HEK293T (cell line): ENCODE measurements at regions not wholly inside any gene's neighbourhood (a gene's known extent, or its start where the extent isn't known, plus 50 kb on each side); places are given as distances from the start of the nearest gene placed in this dataset.
"Not testable (repeated sequence)": the region's sequence is repeated elsewhere in the genome, so short reads cannot be mapped to it uniquely, and the experiment has no call there.

Experiments used
- CTCF ChIA-PET: fragments of 350-600 bp; formaldehyde crosslinking; extraction: SDS; loops from one replicate; lab custom pipeline; 2021; ENCODE audit warnings: antibody characterized with exemption, inconsistent platforms; lab: Yijun Ruan, JAX
- POLR2A ChIA-PET: fragments of 350-600 bp; formaldehyde crosslinking; extraction: SDS; loops from one replicate; lab custom pipeline; 2020; ENCODE audit warnings: antibody characterized with exemption, inconsistent platforms; lab: Yijun Ruan, JAX
- DNase-seq: peaks from one replicate; pipeline ENCODE4 v3.0.0; 2012; ENCODE audit warnings: mixed read lengths; ENCODE audit errors: extremely low spot score
- ARNT ChIP-seq: fragments of 450-650 bp; IDR thresholded peaks from 2 replicates; pipeline ENCODE4 v1.6.1; 2017; ENCODE audit warnings: mild to moderate bottlenecking
- BHLHE40 ChIP-seq: fragments of 450-650 bp; IDR thresholded peaks from 2 replicates; pipeline ENCODE4 v1.6.1; 2016; ENCODE audit warnings: mild to moderate bottlenecking, moderate library complexity, borderline replicate concordance
- CTBP1 ChIP-seq: fragments of 450-650 bp; IDR thresholded peaks from 2 replicates; pipeline ENCODE4 v1.6.1; 2016; ENCODE audit warnings: borderline replicate concordance
- ELF4 ChIP-seq: fragments of 450-650 bp; IDR thresholded peaks from 2 replicates; pipeline ENCODE4 v1.6.1; 2017; ENCODE audit warnings: antibody characterized with exemption
- FOXA1 ChIP-seq: fragments of 450-650 bp; IDR thresholded peaks from 2 replicates; pipeline ENCODE4 v1.6.1; 2016; ENCODE audit warnings: mild to moderate bottlenecking
- FOXK2 ChIP-seq: fragments of 450-650 bp; IDR thresholded peaks from 2 replicates; pipeline ENCODE4 v1.6.1; 2016; ENCODE audit warnings: mild to moderate bottlenecking
- FOXM1 ChIP-seq: fragments of 450-650 bp; IDR thresholded peaks from 2 replicates; pipeline ENCODE4 v1.6.1; 2017; ENCODE audit warnings: mild to moderate bottlenecking, borderline replicate concordance
- HDGF ChIP-seq: fragments of 450-650 bp; IDR thresholded peaks from 2 replicates; pipeline ENCODE4 v1.6.1; 2017; ENCODE audit warnings: antibody characterized with exemption, borderline replicate concordance
- L3MBTL2 ChIP-seq: fragments of 450-650 bp; conservative IDR thresholded peaks from 2 replicates; pipeline ENCODE4 v1.6.1; 2016; ENCODE audit warnings: mild to moderate bottlenecking
- LEF1 ChIP-seq: fragments of 450-650 bp; IDR thresholded peaks from 2 replicates; pipeline ENCODE4 v1.6.1; 2017; ENCODE audit warnings: mild to moderate bottlenecking, borderline replicate concordance
- NFRKB ChIP-seq: fragments of 450-650 bp; IDR thresholded peaks from 2 replicates; pipeline ENCODE4 v1.6.1; 2016; ENCODE audit warnings: mild to moderate bottlenecking, moderate library complexity
- PKNOX1 ChIP-seq: fragments of 450-650 bp; IDR thresholded peaks from 2 replicates; pipeline ENCODE4 v1.6.1; 2016
- SP1 ChIP-seq: fragments of 450-650 bp; IDR thresholded peaks from 2 replicates; pipeline ENCODE4 v1.6.1; 2017
- SUZ12 ChIP-seq: fragments of 450-650 bp; IDR thresholded peaks from 2 replicates; pipeline ENCODE4 v1.6.1; 2016; ENCODE audit warnings: mild to moderate bottlenecking
- TARDBP ChIP-seq: fragments of 450-650 bp; IDR thresholded peaks from 2 replicates; pipeline ENCODE4 v1.6.1; 2016
- ZNF384 ChIP-seq: fragments of 450-650 bp; IDR thresholded peaks from 2 replicates; pipeline ENCODE4 v1.6.1; 2016

GRCh38 chrX:155819966-155820491 lies 61.1 kb upstream of the VAMP7 start:
- DNase-seq: peak; percentile 57
- TF ChIP-seq LEF1 (no peak), ARNT (no peak), SUZ12 (no peak), CTBP1 (no peak), BHLHE40 (no peak), L3MBTL2 (no peak), NFRKB (no peak), PKNOX1 (no peak), ZNF384 (no peak), SP1 (no peak), FOXA1 (no peak), ELF4 (no peak), TARDBP (no peak), HDGF (no peak), FOXM1 (no peak), FOXK2 (no peak)
- CTCF ChIA-PET: no interaction called here
- POLR2A ChIA-PET: no interaction called here

GRCh38 chrX:155819525-155819924 lies 61.6 kb upstream of the VAMP7 start:
- ChIA-PET CTCF (no interaction called here), POLR2A (no interaction called here)
- no peak for DNase-seq
- no peak for TF ChIP-seq CTBP1
- no peak for TF ChIP-seq SP1
- no peak for TF ChIP-seq L3MBTL2

- POLR2A ChIA-PET, CTCF ChIA-PET, DNase-seq: not testable (repeated sequence)
Observed at GRCh38 chrX:155814391-155814790, 66.8 kb upstream of the VAMP7 start.

GRCh38 chrX:155779831-155780230 lies 101.3 kb upstream of the VAMP7 start:
- TF ChIP-seq TARDBP (no peak), SP1 (no peak), ELF4 (no peak), FOXM1 (no peak), CTBP1 (no peak), ARNT (no peak), FOXA1 (no peak), HDGF (no peak), L3MBTL2 (no peak), ZNF384 (no peak), NFRKB (no peak)
- ChIA-PET CTCF (no interaction called here), POLR2A (no interaction called here)
- DNase-seq: no peak

- ChIA-PET POLR2A (no interaction called here), CTCF (no interaction called here)
- DNase-seq: no peak
- TF ChIP-seq ELF4 (no peak), SUZ12 (no peak), ZNF384 (no peak), TARDBP (no peak), L3MBTL2 (no peak), LEF1 (no peak), FOXK2 (no peak), CTBP1 (no peak), ARNT (no peak), FOXA1 (no peak), NFRKB (no peak), PKNOX1 (no peak)
Observed at GRCh38 chrX:155778844-155779553, 102.1 kb upstream of the VAMP7 start.

- POLR2A ChIA-PET: no interaction called here
- CTCF ChIA-PET: no interaction called here
- TF ChIP-seq ARNT: no peak
- TF ChIP-seq L3MBTL2: no peak
- TF ChIP-seq FOXA1: no peak
- TF ChIP-seq TARDBP: no peak
- no peak for TF ChIP-seq NFRKB
- no peak for TF ChIP-seq PKNOX1
- TF ChIP-seq SP1: no peak
- no peak for TF ChIP-seq BHLHE40
- TF ChIP-seq HDGF: no peak
- TF ChIP-seq CTBP1: no peak
- TF ChIP-seq SUZ12: no peak
- no peak for DNase-seq
Observed at GRCh38 chrX:155774387-155774786, 106.8 kb upstream of the VAMP7 start.
